Right lobe of liver (tissue), 4 donors: ENCODE measurements at regions not wholly inside any gene's neighbourhood (a gene's known extent, or its start where the extent isn't known, plus 50 kb on each side); places are given as distances from the start of the nearest gene placed in this dataset.

Experiments used
- POLR2A ChIP-seq: fragments of 450-650 bp; IDR thresholded peaks from one replicate; pipeline ENCODE4 v1.6.1; 2017; ENCODE audit warnings: antibody characterized with exemption, mild to moderate bottlenecking
- TF ChIP-seq, protein P1 (sequence below), 4 donors: fragments of 200-600 bp in 3 of 4; fragments of 450-650 bp in 1 of 4; IDR thresholded peaks; one replicate each; pipeline versions ENCODE4 v1.5.1 to v1.8.0; 2016 to 2022; ENCODE audit warnings: antibody characterized with exemption in 4 of 4, mild to moderate bottlenecking in 2 of 4
- donor health status: DM: no; HTN: no; CAD: no.
- donor health status: DM: no; HTN: no; CAD: no.
- donor health status: DM: no; HTN: yes; CAD: no.

DNA sequence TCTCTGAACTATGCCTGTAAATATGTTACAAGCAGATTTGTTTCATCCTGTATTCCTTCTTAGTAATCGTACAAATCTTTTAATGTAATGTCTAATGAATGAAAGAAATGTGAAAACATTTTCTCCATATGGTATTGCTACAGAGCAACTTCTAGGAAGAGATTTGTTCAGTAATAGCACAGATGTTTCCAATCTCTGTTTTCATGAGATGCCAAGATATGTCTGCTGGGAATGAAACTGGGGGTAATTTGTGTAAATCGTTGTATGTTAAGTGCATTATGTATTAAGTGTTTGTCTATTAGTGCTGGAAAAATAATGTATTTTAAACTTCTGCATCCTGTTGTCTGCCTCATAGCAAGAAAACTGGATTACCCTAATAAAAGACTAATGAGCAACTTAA, 722.2 kb upstream of the EYS start:
- no peak for TF ChIP-seq POLR2A
- TF ChIP-seq, protein P1, sequence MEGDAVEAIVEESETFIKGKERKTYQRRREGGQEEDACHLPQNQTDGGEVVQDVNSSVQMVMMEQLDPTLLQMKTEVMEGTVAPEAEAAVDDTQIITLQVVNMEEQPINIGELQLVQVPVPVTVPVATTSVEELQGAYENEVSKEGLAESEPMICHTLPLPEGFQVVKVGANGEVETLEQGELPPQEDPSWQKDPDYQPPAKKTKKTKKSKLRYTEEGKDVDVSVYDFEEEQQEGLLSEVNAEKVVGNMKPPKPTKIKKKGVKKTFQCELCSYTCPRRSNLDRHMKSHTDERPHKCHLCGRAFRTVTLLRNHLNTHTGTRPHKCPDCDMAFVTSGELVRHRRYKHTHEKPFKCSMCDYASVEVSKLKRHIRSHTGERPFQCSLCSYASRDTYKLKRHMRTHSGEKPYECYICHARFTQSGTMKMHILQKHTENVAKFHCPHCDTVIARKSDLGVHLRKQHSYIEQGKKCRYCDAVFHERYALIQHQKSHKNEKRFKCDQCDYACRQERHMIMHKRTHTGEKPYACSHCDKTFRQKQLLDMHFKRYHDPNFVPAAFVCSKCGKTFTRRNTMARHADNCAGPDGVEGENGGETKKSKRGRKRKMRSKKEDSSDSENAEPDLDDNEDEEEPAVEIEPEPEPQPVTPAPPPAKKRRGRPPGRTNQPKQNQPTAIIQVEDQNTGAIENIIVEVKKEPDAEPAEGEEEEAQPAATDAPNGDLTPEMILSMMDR (IDR thresholded peaks at IDR 0.05): no peak
